ENCODE measurements at regions not wholly inside any gene's neighbourhood (a gene's known extent, or its start where the extent isn't known, plus 50 kb on each side); places are given as distances from the start of the nearest gene placed in this dataset.

DNA sequence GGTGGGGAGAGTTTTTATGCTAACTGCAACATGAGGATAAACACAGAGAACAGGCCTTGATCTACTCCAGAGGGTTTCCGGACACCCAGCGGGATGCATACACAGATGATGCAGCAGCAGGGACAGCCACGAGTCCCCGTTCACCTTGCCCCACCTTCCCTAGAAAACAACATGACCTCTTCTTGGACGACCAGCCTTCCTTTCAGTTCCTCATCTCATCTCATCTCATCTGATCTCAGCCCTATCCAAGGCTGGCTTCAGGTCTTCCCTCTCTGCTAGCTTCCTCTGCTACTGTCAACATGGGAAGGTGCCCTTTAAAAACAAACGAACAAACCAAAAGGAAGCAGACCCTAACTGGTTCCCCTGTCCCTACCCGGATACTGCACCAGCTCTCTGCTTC lies 1356.2 kb downstream of the TBC1D22A start:
- no peak overlapping the region for H3K27ac Mint-ChIP-seq
- peaks cover 0 to 14% of the 10 kb centered on the region in 2 donors for H3K27me3 Mint-ChIP-seq
- H3K4me1 Mint-ChIP-seq: peaks cover 17 to 19% of the 10 kb centered on the region in 2 donors
- no peak overlapping the region for H3K4me3 Mint-ChIP-seq
- ATAC-seq (replicated peaks): peak; percentile 72 to 88
- H3K36me3 Mint-ChIP-seq: peaks cover 3 to 4% of the 10 kb centered on the region in 2 donors
- DNase-seq: no peak
- H3K9me3 Mint-ChIP-seq: peaks cover 7 to 8% of the 10 kb centered on the region in 2 donors

DNA sequence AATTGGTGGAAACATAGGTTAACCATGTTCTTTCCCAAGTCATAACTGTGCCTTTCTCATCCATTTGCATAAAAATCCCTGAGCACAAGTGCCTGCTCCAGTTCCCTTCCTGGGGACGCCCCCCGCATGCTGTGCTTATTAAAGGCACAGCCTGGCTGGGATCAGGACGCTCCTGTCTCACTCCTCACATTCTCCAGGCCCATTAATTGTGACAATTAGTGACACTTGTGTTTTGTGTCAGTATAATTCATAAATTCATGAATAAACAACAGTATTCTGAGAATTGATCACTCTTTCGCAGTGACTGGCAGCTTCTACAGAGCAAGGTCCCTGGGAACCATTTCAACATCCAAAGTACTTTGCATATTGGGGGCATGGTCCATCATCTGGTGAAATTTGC lies 1354.4 kb downstream of the TBC1D22A start:
- DNase-seq (no peak), ATAC-seq (replicated peaks) (no peak)
- Mint-ChIP-seq H3K9me3 (peaks cover 5 to 9% of the 10 kb centered on the region in 2 donors), H3K4me3 (no peak overlapping the region), H3K27me3 (peaks cover 0 to 14% of the 10 kb centered on the region in 2 donors), H3K27ac (no peak overlapping the region), H3K36me3 (peaks cover under 1 to 1% of the 10 kb centered on the region in 2 donors), H3K4me1 (peaks cover 23% of the 10 kb centered on the region in 2 donors)

DNA sequence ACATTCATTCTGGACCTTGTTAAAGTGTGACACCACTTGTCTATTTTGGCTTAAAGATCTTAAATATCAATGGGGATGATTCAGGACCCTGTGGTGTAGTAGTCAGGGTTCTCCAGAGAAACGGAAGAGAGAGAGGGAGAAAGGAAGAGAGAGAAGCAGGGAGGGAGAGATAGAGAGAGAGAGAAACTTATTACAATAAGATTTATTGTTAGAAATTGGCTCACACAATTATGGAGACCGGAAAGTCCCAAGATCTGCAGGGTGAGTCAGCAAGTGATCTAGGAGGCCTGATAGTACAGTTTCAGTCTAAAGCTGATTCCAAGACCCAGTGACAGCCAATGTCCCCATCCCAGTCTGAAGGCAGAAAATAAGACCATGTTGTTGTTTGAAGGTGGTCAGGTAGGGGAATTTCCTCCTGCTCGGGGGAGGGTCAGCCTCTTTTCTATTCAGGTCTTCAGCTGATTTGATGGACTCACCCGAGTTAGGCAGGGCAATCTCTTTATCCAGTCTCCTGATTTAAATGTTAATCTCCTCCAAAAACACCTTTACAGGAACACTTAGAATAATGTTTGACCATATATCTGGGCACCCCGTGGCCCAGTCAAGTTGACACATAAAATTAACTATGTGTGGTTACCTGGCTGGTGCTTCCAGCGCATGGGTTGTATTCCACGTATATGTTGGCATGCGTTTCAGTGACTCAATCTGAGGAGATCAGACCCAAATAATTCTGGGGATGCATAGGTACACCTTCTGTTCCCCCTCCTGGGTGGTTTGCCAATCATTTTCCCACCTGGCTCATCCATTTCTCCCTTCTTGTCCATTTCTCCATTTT lies 1350.5 kb downstream of the TBC1D22A start:
- no peak overlapping the region for H3K27ac Mint-ChIP-seq
- H3K9me3 Mint-ChIP-seq: peaks cover 7 to 15% of the 10 kb centered on the region in 2 donors
- H3K36me3 Mint-ChIP-seq: peaks cover 3 to 5% of the 10 kb centered on the region in 2 donors
- H3K4me3 Mint-ChIP-seq: no peak overlapping the region
- ATAC-seq (replicated peaks): peak; percentile 50 to 73
- H3K27me3 Mint-ChIP-seq: peaks cover 0 to 14% of the 10 kb centered on the region in 2 donors
- no peak for DNase-seq
- peaks cover 7% of the 10 kb centered on the region in 2 donors for H3K4me1 Mint-ChIP-seq

DNA sequence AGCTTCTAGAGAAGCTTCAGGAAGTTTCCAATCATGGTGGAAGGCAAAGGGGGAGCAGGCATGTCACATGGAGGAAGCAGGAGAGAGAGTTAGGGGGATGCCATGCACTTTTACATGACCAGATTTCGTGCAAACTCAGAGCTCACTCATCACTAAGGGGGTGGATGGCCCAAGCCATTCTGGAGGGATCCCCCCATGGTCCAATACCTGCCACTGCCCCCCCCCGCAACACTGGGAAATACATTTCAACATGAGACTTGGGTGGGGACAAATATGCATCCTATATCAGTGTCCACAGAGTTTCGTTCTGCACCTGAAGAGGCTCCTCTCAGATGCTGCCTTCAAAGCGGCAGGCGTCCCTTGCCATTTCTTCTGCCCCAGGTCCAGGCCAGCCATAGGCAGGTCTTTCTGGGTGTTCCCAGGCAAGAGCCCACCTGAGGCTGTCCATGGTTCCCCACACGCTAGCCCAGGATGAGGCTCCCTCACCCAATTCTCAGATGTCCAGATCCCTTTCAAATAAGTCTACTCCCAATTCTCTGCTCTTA lies 1344.3 kb downstream of the TBC1D22A start:
- Mint-ChIP-seq H3K4me3 (no peak overlapping the region), H3K27ac (no peak overlapping the region), H3K4me1 (peaks cover 6 to 15% of the 10 kb centered on the region in 2 donors), H3K27me3 (peaks cover 0 to 14% of the 10 kb centered on the region in 2 donors), H3K9me3 (peaks cover 10 to 11% of the 10 kb centered on the region in 2 donors), H3K36me3 (peaks cover 10 to 16% of the 10 kb centered on the region in 2 donors)
- DNase-seq: no peak
- no peak for ATAC-seq (replicated peaks)

DNA sequence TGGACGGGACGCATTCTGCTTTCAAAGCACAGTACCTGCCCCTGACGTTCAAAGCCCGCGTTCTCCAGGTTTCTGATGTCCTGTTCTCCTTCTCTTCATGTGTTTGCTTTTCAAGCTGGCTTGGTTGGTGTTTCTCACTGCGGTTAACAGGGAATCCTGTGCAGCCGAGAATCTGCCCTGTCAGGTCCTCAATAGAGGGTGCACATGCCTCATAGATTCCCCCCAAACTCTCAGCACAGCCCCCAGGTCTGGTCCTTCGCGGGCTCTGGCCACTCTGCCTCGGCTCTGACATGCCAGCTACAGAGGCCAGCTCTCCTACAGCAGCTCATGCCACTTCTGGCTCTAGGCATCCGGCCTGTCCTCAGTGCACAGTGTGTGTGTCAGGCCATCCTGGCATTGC lies 1343.8 kb downstream of the TBC1D22A start:
- Mint-ChIP-seq H3K27me3 (peaks cover 0 to 14% of the 10 kb centered on the region in 2 donors), H3K4me3 (no peak overlapping the region), H3K27ac (no peak overlapping the region), H3K36me3 (peaks cover 10 to 16% of the 10 kb centered on the region in 2 donors), H3K4me1 (peaks cover 8 to 18% of the 10 kb centered on the region in 2 donors), H3K9me3 (peaks cover 10 to 11% of the 10 kb centered on the region in 2 donors)
- ATAC-seq (replicated peaks) (no peak), DNase-seq (no peak)

DNA sequence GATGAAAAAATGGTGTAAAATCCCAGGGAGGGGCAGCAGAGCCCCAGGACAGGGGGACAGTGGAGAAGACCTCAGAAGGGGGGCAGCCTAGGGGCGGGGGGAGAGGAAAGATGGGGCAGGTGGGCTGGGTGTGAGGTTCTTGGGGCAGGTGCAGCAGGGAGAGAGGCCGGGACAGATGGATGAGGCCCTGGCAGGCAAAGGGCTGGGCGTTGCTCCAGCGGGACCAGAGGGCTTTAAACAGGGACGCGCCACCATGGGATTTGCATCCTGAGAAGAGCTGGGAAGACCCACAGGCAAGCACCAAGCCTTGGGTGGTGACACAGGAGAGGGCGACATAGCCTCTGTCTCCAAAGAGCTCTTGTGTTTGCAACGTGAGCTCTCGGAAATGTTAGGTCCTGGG lies 1342.8 kb downstream of the TBC1D22A start:
- Mint-ChIP-seq H3K27me3 (peaks cover 0 to 14% of the 10 kb centered on the region in 2 donors), H3K36me3 (peaks cover 11 to 22% of the 10 kb centered on the region in 2 donors), H3K9me3 (peaks cover 10 to 11% of the 10 kb centered on the region in 2 donors), H3K27ac (no peak overlapping the region), H3K4me1 (peaks cover 18 to 28% of the 10 kb centered on the region in 2 donors), H3K4me3 (no peak overlapping the region)
- ATAC-seq (replicated peaks): no peak
- DNase-seq: no peak

DNA sequence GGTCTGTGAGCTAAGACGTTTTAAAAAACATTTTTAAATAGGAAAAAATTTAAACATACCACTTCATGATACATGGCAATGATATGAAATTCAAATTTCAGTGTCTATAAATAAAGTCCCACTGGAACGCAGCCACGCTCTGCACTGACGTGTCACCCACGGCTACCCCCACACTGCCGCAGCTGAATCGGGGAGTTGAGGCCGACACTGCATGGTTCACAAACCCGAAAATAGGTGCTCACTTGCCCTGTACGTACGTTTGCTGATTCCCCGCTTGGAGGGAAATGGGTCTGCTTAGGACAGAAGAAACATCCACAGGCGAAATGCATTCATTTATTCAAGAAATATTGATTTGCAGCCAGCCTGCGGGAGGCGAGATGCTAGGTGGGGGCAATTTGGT lies 1342.3 kb downstream of the TBC1D22A start:
- Mint-ChIP-seq H3K27me3 (peaks cover 0 to 14% of the 10 kb centered on the region in 2 donors), H3K9me3 (peaks cover 10 to 11% of the 10 kb centered on the region in 2 donors), H3K4me1 (peaks cover 23 to 33% of the 10 kb centered on the region in 2 donors), H3K4me3 (no peak overlapping the region), H3K27ac (no peak overlapping the region), H3K36me3 (peaks cover 11 to 22% of the 10 kb centered on the region in 2 donors)
- ATAC-seq (replicated peaks): no peak
- no peak for DNase-seq

DNA sequence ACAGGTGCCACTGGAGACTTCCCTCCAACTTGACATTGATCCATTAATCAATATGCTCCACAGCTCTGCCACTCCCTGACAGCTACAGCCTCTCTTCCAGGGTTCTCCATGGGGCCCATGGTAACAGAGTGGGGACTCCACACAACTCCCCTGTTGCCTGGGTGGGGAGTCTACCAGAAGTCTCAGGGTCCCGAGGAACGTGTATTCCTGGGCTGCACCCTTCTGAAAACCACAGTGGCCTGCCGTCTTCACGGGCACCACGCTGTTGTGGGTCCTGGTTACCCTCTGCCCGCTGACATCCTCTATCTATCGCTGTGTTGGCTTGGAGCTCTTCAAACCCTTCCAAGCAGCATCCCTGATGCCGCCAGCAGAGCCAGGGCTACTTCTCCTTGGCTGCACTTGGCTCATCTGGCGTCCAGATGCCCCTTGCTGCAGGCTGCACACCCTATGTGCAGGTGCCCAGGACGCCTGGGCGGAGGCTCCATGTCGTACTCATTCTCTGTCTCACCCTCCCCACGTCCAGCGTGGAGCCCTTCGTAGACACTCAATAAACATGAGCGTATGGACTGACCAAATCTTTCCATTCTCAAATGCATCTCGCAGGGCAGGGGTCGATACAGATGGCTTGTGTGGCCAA lies 1341.8 kb downstream of the TBC1D22A start:
- DNase-seq: no peak
- H3K27me3 Mint-ChIP-seq: peaks cover 0 to 14% of the 10 kb centered on the region in 2 donors
- no peak overlapping the region for H3K27ac Mint-ChIP-seq
- no peak overlapping the region for H3K4me3 Mint-ChIP-seq
- ATAC-seq (replicated peaks): no peak
- H3K4me1 Mint-ChIP-seq: peaks cover 28 to 38% of the 10 kb centered on the region in 2 donors
- peaks cover 11 to 22% of the 10 kb centered on the region in 2 donors for H3K36me3 Mint-ChIP-seq
- H3K9me3 Mint-ChIP-seq: peaks cover 10 to 11% of the 10 kb centered on the region in 2 donors

DNA sequence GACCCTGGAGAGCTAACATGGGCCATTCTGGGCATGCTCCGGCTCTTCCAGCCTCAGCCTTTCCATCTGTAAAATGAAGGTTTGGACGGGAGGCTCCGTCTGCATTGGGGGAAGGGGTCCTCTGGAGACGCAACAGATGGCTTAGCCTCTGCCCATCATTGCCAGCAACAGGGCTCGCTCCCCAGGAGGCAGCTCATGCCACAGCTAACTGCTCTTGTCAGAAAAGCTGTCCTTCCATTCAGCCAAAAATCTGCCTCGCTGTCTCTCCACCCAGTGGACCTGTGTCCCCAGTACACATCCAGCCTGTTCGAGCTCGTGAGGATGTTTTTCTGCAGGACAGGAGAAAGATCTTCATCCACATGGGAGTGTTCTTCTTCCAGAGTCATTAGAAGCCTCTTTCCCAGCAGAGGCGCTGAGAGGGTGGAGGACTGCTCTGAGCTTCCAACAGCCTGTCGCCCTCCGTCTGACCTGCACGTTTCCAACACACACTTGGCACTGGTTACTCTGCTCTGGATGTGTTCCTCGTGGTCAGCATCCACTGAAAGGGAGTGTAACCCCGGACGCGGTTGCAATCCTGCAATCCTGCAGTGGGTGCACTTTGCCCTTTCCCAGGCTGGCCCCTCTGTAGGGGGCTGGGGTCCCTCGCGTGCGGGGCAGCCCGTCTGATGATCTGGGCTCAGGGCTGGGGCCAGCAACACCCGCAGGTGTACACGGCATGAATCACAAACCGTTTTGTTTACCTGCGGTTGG lies 1340.9 kb downstream of the TBC1D22A start:
- ATAC-seq (replicated peaks): no peak
- Mint-ChIP-seq H3K27me3 (peaks cover 0 to 14% of the 10 kb centered on the region in 2 donors), H3K9me3 (peaks cover 6 to 7% of the 10 kb centered on the region in 2 donors), H3K4me3 (no peak overlapping the region), H3K4me1 (peaks cover 35 to 48% of the 10 kb centered on the region in 2 donors), H3K36me3 (peaks cover 8 to 17% of the 10 kb centered on the region in 2 donors), H3K27ac (no peak overlapping the region)
- no peak for DNase-seq

DNA sequence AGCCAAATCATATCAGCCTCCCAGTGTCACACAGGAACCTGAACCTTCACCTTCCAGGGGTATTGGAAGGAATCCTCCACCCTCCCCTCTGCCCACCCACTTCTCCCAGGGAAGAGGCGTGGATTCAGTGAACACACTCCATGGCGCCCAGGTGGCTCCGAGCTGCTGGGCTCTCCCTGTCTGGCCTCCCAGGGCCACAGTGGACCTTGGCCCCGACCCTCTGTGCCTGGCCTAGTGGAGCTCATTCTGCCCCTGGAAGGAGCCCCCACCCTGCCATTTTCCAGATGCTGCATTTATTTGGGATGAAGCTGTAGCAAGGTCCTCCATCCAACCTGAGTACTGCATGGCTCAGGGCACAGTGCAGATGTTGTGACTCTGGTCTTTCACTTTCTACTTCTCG lies 1340.1 kb downstream of the TBC1D22A start:
- H3K27ac Mint-ChIP-seq: no peak overlapping the region
- no peak for ATAC-seq (replicated peaks)
- H3K27me3 Mint-ChIP-seq: peaks cover 0 to 14% of the 10 kb centered on the region in 2 donors
- H3K36me3 Mint-ChIP-seq: peaks cover 8 to 17% of the 10 kb centered on the region in 2 donors
- H3K4me1 Mint-ChIP-seq: peaks cover 42 to 55% of the 10 kb centered on the region in 2 donors
- no peak for DNase-seq
- H3K9me3 Mint-ChIP-seq: peaks cover 6 to 7% of the 10 kb centered on the region in 2 donors
- H3K4me3 Mint-ChIP-seq: no peak overlapping the region

DNA sequence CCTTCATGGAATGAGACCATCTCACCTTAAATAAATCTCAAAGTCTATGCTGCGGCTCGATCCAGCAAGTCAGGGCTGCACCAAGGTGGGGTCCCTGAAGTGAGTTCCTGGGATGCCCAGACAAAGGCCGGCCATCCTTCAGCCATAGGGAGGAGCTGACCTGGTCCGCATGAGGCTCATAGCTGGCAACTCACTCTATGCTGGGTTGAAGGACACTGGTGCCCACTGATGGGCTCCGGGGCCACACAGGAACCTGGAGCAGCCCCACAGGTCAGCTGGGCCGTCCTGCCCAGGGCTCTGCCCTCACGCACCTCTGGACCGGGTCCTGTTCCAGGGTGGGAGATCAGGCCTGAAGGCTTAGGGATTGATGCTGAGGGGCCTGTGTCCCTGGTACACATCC lies 1339.3 kb downstream of the TBC1D22A start:
- Mint-ChIP-seq H3K4me1 (peaks cover 49 to 64% of the 10 kb centered on the region in 2 donors), H3K36me3 (peaks cover 8 to 17% of the 10 kb centered on the region in 2 donors), H3K4me3 (no peak overlapping the region), H3K9me3 (peaks cover 6 to 7% of the 10 kb centered on the region in 2 donors), H3K27ac (no peak overlapping the region), H3K27me3 (peaks cover 0 to 14% of the 10 kb centered on the region in 2 donors)
- no peak for DNase-seq
- ATAC-seq (replicated peaks): no peak

DNA sequence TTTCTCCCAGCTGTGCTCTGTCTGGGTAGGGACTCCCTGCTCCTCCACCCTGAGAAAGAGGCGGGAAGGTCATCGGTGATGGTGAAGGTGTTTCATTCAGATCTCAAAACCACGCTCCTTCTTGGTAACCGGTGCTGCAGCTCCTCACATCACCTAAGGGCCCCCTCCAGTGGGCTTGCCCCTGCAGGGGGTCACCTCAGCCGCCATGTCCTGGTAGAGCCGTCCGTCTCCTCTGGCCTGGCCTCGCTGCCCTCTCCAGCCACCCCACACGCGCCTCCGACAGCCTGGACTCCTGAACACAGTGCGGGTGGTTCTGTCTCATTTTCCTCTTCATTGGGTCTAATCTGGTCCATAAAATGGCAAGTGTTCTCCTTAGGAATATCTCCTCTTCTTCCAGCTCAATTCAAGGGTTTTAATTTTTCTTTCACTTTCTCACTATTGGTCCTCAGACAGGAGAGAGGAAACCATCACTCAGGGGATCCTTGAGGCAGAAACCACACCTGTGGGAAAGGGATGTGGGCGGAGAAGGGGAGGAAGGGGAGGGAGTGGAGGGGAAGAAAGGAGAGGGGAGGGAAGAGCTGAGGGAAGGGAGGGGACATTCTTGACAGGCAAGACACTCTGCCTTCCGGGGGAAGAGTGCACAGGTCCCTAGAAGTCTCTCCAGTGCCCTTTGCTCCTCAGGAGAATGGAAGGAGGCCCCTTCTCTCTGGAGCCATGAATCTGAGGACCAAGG lies 1338.4 kb downstream of the TBC1D22A start:
- DNase-seq (no peak), ATAC-seq (replicated peaks) (no peak)
- Mint-ChIP-seq H3K9me3 (peaks cover 6 to 7% of the 10 kb centered on the region in 2 donors), H3K4me3 (peak overlapping the region; percentile 31 to 41), H3K4me1 (peaks cover 53 to 72% of the 10 kb centered on the region in 2 donors), H3K27ac (peak overlapping the region; percentile 53), H3K27me3 (peaks cover 0 to 14% of the 10 kb centered on the region in 2 donors), H3K36me3 (peaks cover 8 to 17% of the 10 kb centered on the region in 2 donors)

DNA sequence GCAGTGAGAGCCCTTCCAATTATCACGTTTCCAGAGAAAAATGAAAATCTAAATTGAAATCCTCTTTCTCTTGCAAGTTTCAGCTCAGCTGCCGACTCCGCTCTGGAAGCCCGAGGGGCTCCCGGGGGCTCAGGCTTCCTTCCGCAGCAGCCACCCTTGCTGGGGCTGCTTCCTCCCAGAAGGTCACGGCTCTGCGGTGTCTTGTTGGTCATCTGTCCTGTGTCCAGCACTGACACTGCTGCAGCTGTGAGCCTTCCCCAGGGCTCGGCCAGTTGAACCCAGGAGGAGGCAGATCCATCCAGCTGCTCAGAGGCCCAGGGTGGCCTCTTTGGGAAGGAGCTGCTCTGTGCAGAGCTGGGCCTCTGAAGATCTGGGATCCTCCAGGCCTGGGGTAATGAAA lies 1337.2 kb downstream of the TBC1D22A start:
- Mint-ChIP-seq H3K4me1 (peaks cover 59 to 83% of the 10 kb centered on the region in 2 donors), H3K27ac (no peak overlapping the region), H3K36me3 (peaks cover 8 to 17% of the 10 kb centered on the region in 2 donors), H3K9me3 (peaks cover 6 to 7% of the 10 kb centered on the region in 2 donors), H3K27me3 (peaks cover 0 to 14% of the 10 kb centered on the region in 2 donors), H3K4me3 (peak overlapping the region; percentile 19 to 32)
- DNase-seq (no peak), ATAC-seq (replicated peaks) (no peak)
